Cardiac fibroblast (primary cell): ENCODE measurements at regions not wholly inside any gene's neighbourhood (a gene's known extent, or its start where the extent isn't known, plus 50 kb on each side); places are given as distances from the start of the nearest gene placed in this dataset.

Source experiments
- DNase-seq, 2 donors: peaks; one replicate each; pipeline versions ENCODE4 v3.0.0 to v3.0.0-alpha.2; 2010; ENCODE audit warnings: low read depth in 2 of 2
- H3K4me3 ChIP-seq, 2 donors: replicated peaks in 1 of 2; 1 replicate in 1 of 2; 2 replicates in 1 of 2; pipeline ENCODE4 v1.5.1; 2011; ENCODE audit warnings: low read depth in 2 of 2, low read length in 2 of 2, mild to moderate bottlenecking in 2 of 2, moderate library complexity in 1 of 2
- CTCF ChIP-seq: IDR thresholded peaks from one replicate; pipeline ENCODE4 v1.5.1; 2011; ENCODE audit warnings: low read depth, mild to moderate bottlenecking, low read length, inconsistent platforms

- no peak overlapping the region for H3K4me3 ChIP-seq
- no peak for TF ChIP-seq CTCF
- DNase-seq, result no peak
Measured at GRCh38 chr4:178320003-178320402, 877.8 kb upstream of the AGA start.

- TF ChIP-seq CTCF, result no peak
- H3K4me3 ChIP-seq, result no peak overlapping the region
- no peak for DNase-seq
Measured at GRCh38 chr4:178322524-178323183, 880.4 kb upstream of the AGA start.

GRCh38 chr4:178329226-178329872 lies 887.1 kb upstream of the AGA start:
- TF ChIP-seq CTCF, result no peak
- H3K4me3 ChIP-seq, result no peak overlapping the region
- no peak for DNase-seq

GRCh38 chr4:178333355-178333754 lies 891.1 kb upstream of the AGA start:
- H3K4me3 ChIP-seq, result no peak overlapping the region
- DNase-seq, result no peak
- TF ChIP-seq CTCF, result no peak

- no peak overlapping the region for H3K4me3 ChIP-seq
- TF ChIP-seq CTCF, result no peak
- DNase-seq, result no peak
Measured at GRCh38 chr4:178339769-178340168, 897.5 kb upstream of the AGA start.

DNA sequence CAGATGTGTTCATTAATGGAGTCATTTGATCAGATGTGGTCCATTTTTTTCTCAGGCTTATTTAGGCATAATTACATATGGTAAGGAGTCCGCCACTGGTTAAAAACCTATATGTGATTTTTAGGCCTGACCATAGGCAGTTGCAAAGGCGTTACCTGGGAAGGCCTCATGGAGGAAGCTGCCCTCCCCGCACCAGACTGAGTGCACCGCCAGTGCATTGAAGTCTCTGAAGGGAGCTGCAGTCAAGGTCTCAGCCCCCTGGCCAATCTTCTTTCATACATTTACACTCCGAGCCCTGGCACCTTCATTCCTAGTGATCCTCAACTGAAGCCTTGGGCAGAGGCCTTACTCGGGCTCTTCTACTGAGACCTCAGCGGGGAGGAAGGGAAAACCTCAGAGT lies 898.2 kb upstream of the AGA start:
- no peak overlapping the region for H3K4me3 ChIP-seq
- no peak for DNase-seq
- no peak for TF ChIP-seq CTCF
